Non-pigmented ciliary epithelial cell (primary cell): ENCODE measurements at regions not wholly inside any gene's neighbourhood (a gene's known extent, or its start where the extent isn't known, plus 50 kb on each side); places are given as distances from the start of the nearest gene placed in this dataset.

Experiments
- DNase-seq: peaks from one replicate; pipeline ENCODE4 v3.0.0-alpha.2; 2010; ENCODE audit warnings: low read depth

- DNase-seq = no peak
These were observed 307.6 kb upstream of the FLRT2 start for GRCh38 chr14:85222341-85222740.

DNA sequence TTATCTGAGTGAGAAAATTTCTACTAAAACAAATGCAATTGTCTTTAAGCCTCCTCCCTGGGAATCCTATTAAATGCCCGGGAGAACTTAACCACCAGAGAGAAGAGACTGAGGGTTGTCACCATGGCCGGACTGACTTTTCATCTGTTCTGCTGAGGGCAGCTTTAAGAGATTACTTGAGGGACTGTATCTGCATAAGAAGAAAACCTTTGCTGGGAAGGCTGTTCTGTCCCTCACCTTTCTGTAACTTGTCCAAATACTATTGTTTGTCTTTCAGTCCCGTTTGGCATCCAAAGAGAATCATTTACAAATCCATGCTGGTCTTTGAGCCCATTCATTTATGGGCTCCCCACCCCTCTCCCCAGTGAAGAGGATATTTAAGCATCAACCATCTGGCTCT lies 306.3 kb upstream of the FLRT2 start:
- DNase-seq = no peak

DNA sequence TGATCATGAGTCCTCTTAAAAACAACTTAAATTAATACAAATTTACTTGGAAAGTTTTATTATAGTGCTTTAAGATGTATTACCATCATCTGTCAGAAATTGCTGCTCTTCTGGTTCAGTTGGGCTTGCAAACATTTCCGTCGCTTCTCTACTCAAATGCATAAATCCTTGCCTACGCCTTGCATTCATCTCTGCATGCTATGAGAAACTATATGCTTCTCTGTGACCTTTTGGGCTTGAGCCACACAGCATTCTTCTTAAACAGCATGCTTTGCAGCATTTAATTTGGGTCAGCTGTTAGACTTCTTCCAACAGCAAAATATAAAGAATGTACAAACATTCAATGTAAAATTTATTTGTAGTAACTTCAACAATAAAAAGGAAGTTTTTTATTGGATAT lies 305.7 kb upstream of the FLRT2 start:
- no peak for DNase-seq

DNA sequence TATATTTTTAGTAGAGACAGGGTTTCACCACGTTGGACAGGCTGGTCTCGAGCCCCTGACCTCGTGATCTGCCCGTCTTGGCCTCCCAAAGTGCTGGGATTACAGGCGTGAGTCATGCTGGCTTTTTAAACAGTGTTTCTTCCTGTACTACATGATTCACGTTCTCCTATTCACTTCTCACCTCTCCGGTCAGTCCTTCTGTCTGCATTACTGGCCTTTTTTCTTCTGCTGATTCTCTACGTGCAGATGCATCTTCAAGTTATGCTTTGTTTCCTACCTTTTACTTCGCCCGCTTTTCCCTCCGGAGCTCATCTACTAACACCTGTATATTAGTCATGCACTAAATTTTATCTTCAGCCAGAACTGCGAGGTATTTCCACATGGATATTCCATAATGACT lies 296.2 kb upstream of the FLRT2 start:
- no peak for DNase-seq

- DNase-seq = no peak
These were observed 295.6 kb upstream of the FLRT2 start for GRCh38 chr14:85234156-85235025.

DNA sequence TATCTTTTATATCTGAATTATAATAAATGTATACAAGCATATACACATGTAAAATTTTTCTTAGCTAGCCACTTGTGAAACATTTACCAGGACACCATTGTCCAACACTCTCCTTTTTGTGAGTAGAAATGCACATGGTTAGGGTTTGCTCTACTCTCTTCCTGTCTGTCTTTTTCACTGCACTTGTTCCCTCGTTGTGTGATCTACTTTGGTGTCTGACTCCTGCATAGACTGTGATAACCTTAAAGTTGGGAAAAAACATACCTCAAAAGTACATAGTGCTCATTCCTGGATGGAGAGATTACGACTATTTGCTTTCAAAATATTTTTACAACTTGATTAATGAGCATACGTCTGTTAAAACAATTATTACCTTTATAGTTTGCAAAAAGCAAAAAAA lies 294.1 kb upstream of the FLRT2 start:
- no peak for DNase-seq

- no peak for DNase-seq
These were observed 293.6 kb upstream of the FLRT2 start for GRCh38 chr14:85236296-85236695.

DNA sequence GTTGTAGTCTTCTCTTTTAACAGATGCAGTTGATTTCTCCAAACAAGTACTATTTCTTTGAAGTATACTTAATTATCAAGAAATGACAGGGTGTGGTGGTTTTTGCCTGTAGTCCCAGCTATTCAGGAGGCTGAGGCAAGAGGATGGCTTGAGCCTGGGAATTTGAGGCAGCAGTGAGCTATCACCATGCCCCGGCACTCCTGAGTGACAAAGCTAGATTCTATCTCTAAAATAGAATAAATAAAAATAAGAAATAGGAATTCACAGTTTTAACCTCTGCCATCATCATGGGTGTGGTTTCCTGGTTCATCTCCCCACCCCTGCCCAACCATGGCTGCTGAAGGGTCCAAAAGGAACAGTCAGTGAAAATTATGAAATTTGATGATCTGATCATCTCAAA lies 290.2 kb upstream of the FLRT2 start:
- DNase-seq = no peak

- no peak for DNase-seq
These were observed 288.7 kb upstream of the FLRT2 start for GRCh38 chr14:85241022-85241855.

DNA sequence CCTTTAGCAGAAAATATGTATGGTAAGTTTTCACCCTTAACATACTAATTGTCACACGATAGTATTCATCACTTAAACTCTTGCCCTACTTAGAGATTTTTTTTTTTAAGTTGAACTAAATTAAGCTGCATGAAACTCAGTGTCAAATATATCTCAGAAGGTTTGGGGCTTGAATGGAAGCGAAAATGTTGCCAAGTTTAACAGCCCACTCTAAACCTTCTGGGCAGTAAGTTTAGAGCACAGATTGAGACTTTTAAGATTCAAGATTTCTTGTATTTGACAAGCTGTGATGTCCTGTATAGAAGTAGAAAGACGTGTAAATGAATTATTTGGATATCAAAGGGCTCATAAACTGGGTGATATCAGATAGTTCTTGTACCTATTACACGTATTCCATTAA lies 287.3 kb upstream of the FLRT2 start:
- no peak for DNase-seq

GRCh38 chr14:85243321-85243720 lies 286.6 kb upstream of the FLRT2 start:
- DNase-seq = no peak

GRCh38 chr14:85247071-85247470 lies 282.9 kb upstream of the FLRT2 start:
- DNase-seq = no peak

DNA sequence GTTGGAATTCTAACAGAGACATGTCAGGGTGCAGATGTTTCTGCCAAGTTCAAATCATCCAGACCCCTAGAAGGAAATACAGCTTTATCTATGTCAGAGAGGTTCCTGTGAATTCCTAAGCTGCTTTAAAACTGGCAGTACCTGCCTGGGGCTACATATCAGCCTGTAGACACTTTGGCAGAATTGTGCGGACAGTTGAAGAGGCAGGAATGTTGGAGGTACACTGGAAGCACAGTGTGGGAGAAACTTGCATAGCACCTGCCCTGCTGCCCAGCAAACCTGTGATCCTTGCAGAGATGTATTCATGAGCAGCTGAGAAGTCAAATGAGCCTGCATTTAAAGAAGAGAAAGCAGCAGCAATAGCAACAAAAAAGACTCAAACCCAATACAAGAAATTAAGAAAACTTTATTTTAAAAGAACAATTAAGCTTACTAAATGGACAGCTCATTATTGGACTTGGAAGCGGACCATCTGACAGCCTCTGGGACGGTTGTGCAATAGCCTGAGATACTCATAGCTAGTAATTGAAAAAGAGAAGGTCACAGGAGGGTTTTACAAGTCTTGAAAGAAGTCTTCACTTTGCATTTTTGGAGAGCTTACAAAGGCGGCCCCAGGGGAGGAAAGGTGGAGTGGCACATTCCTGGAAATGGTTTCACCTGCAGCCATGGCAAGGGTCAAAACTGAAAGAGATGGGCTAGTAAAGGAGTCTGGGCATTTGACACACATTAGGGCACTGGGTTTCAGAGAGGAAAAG lies 280.9 kb upstream of the FLRT2 start:
- DNase-seq = no peak

DNA sequence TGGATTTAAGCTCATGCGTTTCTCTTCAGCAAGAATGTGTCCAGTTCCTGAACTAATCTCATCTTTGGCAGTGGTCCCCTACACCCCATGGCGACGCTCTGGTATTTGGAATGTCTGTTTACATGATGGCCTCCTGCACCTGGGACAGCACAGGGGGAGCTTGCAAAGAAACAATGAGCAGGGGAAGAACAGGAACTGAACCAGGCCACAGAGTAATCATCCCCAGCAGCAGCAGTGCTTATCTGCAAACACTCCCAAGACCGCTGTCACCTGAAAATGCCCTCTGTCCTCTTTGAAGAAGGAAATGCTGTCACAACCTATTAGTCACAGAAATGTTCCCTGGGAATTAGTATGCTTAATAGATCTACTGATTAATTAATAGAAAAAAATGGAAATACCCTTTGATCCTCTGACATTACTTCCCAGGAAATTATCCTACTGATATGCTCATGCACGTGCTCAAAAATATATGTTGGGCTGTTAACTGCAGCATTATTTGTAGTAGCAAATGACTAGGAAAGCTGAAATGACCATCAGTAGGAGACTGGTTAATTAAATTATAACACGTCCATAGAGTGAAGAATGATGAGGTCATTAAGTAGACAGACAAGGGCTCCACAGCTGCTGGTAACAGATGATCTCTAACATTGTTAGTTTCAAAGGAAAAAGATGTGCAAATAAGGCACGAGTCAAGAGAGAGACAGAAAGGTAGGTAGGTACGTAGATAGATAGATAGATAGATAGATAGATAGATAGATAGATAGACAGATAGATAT lies 279.3 kb upstream of the FLRT2 start:
- no peak for DNase-seq

GRCh38 chr14:85252011-85252410 lies 277.9 kb upstream of the FLRT2 start:
- DNase-seq = peak; percentile 41

- DNase-seq = no peak
These were observed 275.2 kb upstream of the FLRT2 start for GRCh38 chr14:85254711-85255110.

- DNase-seq = no peak
These were observed 272.7 kb upstream of the FLRT2 start for GRCh38 chr14:85257287-85257686.

DNA sequence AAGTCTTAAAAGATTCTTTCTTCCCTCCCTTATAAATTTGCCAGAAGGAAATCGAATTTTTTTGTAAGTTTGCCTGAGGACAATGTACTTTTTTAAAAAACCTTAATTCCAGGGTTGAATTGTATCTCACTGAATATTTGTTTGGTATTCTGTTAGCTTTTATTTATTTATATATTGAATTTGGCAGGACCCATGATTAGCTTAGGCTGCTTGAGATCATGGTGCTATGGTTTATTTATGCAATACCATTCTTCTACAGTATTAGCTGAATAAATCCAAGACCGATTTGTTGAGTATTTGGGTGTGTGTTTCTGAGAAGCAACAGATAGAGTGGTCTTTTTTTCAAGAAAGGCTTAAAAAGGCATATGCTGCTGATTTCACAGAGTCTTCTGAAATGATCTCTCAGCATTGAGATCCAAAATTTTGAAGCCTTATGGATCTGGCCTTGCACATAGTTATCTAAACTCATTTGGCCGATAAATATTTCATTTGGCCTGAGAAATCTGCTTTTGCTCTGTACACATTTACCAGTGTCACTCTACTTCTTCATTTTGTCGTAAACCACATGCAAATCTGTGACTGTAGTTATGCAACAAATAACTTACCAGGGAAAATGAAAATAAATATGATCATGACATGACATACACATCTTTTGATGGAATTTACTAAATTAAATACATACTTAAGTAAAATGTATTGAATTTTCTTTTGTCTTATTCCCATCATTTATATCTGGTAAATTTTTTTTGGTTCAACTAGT lies 265.8 kb upstream of the FLRT2 start:
- no peak for DNase-seq

- no peak for DNase-seq
These were observed 256.8 kb upstream of the FLRT2 start for GRCh38 chr14:85273099-85273677.

DNA sequence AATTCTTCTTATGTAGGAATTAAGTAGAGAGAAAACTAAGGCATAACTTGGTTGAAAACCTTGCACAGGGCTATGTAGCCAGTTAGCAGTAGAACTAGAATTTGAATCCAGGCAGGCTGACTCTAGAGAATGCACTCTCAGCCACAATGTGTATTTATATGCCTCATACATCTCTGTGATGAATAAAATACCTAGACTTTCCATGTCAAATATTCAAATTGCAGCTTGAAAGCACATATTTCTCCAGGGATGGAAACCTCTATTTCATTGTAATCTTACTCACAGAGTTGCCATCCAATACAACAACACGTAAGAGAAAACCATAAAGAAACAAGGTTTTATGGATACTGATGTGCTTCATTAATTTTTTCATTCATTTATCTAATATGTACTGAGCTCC lies 256.0 kb upstream of the FLRT2 start:
- no peak for DNase-seq
